ENCODE measurements at regions not wholly inside any gene's neighbourhood (a gene's known extent, or its start where the extent isn't known, plus 50 kb on each side); places are given as distances from the start of the nearest gene placed in this dataset.

- TF ChIP-seq CTCF (IDR thresholded peaks at IDR 0.05 in 2 of 3, conservative IDR thresholded peaks at IDR 0.05 in 1 of 3; ENCODE audit: borderline replicate concordance in 1 of 3, insufficient read depth in 1 of 3, low read depth in 2 of 3, low read length in 2 of 3) (no peak), SIN3A (IDR thresholded peaks at IDR 0.05; ENCODE audit: low read depth) (no peak), POLR2AphosphoS5 (IDR thresholded peaks at IDR 0.05; ENCODE audit: low read depth, low read length) (no peak), CBX3 (IDR thresholded peaks at IDR 0.05; ENCODE audit: low read depth) (no peak), EZH2 (IDR thresholded peaks at IDR 0.05) (no peak)
These were observed 282.8 kb downstream of the PHF14 start for GRCh38 chr7:11256501-11256900.

All from HCT116 (cell line).